Pulmonary artery endothelial cell (primary cell): ENCODE measurements at regions not wholly inside any gene's neighbourhood (a gene's known extent, or its start where the extent isn't known, plus 50 kb on each side); places are given as distances from the start of the nearest gene placed in this dataset.
"Not testable (repeated sequence)": the region's sequence is repeated elsewhere in the genome, so short reads cannot be mapped to it uniquely, and the experiment has no call there.

Source experiments
- DNase-seq: peaks from one replicate; pipeline ENCODE4 v3.0.0-alpha.2; 2011; ENCODE audit warnings: low read depth, low spot score

DNA sequence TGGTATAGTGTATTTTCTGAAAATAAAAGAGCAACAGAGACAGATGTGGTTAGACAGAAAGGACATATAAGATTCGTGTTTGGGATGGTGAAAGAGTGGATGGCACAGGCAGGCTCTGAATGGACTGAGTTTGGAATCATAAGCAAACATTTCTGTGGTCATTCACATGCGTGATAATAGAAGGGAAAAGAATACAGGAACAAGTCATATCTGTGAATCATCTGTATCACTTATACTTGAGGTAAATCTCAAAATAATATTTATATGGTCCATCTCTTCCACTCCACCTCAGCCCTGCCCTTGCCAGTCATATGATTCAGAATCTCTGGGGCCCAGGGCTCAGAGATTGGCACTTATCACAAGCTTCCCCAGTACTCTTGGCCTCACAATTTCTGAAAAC is 535.1 kb downstream of the BCKDHB start:
- no peak for DNase-seq

DNA sequence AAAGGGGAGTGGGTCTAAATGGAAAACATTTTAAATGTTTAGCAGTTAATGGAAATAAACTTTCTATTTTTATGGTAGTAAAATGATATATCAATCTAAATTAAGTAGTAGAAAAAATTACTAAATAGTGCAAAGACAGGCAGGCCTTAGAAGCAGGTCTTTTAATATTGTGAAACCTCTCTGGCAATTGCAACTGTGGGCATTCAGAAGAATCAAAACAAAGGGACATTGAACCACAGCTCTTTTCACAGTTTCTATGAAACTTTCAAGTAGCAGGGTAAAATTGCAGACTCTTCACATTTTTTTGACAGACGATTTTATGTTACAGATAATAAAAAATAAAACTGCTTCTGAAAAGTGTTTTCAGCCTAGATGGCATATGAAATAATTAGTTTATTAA is 533.7 kb downstream of the BCKDHB start:
- DNase-seq, result no peak

DNA sequence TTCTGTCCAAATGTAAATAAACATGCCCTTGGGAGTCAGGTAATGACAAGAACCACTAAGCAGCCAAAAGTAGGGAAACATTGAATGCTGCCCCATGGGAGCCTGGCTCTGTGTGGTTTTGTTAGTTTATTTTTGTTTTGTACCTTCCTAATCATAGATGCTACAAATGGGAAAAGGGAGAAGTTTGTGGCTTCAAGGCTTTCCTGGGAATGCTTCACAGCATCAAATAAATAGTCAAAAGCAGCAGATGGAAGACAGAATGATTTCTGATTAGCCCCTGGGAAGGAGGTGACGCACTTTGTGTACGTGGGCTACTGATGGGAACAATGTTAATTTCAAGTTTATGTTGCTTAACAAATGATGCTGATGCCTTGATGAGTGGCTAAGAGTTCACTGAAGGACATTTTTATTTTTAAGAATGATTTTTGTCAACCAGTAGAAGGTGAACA is 532.7 kb downstream of the BCKDHB start:
- no peak for DNase-seq

DNA sequence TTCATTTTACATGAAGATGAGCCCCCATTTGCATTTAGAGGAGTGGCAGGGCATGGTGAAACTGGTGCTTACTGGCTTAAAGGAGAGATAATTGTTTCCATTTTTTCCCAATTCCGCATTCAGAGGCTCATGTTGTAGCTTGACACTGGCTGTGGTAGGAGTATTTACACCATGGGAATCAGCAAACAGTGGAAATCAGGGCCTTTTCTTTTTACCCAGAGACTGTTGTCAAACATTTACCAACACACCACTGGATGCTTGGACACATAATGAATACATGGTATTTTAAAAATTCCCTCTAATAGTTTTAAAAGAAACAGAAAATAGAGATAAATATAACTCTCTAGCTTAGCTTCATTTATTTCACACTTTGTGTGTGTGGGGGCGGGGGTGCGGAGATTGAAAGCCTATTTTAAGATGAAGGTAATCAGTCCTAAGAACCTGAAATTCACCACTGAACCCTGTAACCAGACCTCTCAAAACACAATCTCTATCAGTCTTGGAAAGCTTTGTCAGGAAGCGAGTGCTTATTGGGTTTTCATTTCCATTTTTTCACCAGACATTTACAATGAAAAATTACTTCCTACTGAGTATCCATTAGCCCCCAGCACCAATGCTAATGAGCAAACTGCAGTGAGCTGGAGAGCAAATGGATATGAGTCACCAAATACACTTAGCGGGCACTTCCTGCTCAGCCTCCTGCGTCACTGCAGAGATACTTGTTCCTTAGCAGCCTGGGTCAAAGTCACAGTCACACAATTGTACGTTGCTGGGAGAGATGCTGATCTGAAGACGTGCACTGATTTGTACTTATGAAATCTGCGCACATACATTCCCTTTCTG is 532.0 kb downstream of the BCKDHB start:
- peak; percentile 92 for DNase-seq

DNA sequence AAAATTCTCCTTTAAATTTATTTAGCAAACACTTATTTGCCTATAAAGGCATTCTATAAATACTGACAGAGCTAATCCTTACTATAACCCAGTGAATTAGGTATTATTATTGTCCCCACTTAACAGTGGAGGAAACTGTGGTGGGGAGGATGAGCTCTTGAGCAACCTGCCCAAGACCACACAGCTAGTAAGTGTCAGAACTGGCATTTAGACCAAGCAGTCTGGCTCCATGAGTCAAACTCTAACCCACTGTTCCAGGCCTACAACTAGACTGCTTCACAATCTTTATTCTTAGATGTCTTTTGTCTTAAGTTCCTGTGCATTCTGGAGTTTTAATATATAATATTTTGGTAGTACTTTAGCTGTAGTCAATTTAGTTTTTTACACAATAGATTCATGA is 530.8 kb downstream of the BCKDHB start:
- no peak for DNase-seq

DNA sequence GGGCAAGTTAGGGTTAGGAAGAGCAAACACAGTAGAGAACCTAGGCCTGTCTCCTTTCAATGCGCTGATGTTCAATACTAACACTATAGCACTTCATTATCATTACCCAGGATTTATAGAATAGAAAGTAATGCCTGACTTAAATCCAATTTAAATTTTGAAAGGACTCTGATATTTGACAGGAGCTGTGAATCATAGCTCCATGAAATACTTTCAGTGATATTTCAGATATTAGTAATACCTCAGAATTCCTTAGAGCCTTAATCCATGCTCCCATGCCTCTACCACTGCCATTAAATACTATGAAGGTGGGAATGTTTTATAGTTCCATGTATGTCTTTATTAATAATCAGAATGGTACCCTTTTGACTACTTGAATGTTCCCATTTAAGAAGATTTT is 530.2 kb downstream of the BCKDHB start:
- no peak for DNase-seq

DNA sequence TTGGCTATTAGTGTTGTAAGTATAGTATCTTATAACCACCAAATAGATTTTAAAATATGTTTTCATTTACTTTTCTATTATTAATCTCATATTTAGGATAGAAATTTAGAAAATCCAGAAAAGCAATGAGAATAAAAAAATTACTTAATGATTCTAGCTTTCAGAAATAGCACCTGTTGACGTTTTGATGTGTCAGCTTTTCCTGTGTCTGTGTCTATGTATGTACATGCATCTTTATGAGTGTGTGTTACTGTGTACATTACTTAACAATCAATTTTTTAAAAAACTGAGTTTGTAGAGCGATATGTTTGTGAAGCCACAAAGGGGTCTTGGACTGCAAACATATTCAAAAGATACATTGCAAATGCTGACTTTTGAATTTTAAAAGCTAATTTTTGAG is 526.9 kb downstream of the BCKDHB start:
- no peak for DNase-seq

DNA sequence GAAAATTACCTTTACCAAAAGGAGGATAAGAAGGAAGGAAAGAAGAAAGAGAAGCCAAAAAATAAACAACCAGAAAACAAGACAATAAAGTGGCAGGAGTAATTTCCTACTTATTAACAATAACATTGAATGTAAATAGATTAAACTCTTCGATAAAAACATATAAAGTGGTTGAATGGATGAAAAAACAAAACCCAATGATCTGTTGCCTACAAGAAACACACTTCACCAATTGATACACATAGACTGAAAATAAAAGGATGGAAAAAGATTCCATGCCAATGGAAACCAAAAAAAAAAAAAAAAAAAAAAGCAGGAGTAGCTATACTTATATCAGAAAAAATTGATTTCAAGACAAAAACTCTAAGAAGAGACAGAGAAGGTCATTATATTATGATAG is 518.9 kb downstream of the BCKDHB start:
- DNase-seq, result no peak

DNA sequence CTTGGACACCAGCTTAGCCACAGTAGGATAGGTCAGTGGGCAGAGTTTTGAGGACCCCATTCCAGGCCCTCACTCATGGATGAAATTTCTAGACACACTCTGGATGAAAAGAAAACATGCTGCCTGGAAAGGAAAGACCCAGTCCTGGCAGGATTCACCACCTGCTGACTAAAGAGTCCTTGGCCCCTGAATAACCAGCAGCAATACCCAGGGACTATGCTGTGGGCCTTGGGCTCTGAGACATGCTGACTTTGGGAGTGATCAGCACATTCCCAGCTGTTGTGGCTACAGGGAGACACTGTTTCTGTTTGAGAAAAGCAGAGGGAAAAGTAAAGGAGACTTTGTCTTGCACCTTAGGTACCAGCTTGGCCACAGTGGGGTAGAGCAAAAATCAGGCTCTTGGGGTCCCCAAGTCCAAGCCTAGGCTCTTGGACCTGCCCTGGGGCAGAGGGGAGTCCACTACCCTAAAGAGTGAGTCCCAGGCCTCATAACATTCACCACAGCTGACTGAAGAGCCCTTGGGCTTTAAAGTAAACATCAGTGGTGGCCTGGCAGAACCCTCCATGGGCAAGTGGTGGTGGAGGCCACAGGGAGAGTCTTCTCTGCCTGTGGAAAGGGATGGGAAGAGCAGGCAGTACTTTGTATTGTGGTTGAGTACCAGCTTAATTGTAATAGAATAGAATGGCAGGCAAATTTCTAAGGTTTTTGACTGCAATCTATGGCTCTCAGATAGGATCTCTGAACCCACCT is 516.8 kb downstream of the BCKDHB start:
- no peak for DNase-seq

DNA sequence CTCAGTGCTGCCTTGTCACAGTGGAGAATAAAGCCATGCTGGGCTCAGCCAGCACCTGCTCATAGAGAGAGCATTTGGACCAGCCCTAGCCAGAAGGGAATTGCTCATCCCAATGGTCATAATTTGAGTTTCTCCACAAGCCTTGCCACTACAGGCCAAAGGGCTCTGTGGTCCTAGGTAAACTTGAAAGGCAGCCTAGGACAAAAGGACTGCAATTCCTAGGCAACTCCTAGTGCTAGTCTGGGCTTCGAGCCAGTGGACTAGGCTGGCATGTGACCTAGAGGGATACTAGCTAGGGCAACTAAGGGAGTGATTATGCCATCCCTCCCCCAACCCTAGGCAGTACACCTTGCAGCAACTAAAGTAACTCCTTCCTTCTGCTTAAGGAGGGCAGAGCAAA is 516.2 kb downstream of the BCKDHB start:
- DNase-seq, result no peak

DNA sequence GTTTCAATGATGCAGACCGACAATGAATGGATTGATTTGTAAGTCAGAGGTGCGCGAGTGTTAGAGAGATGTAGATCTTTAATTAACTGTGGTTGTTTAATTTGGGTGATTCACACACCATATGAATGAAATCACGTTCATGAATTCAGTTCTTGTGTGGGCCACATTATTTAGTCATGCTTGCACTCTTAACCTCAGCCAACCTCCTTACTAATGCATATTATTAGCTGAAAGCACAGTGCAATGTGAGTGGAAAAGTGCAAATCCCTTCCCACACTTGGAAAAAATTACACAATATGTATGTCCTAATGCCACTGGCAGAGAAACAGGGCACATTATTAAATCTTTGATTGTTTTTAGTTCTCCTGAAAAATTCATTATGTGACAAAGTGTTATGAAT is 512.5 kb downstream of the BCKDHB start:
- no peak for DNase-seq

DNA sequence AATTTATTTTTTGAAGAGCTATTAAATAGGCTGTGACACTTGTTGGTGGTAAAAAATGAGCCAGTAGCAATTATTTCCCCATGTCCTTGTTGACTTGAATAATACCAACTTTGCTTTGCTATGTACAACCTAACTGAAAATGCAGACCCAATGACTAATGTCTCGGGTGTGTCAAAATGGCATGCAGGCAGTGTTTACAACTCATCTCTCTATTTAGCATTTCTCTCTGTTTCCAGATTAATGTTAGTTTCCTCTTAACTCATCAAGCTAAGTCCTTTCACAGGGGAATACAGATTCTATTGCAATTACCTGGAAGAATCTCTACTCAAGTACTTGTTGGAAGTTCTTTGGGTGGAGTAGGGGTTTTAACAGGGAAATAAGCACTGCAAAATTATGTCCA is 504.4 kb downstream of the BCKDHB start:
- no peak for DNase-seq

DNA sequence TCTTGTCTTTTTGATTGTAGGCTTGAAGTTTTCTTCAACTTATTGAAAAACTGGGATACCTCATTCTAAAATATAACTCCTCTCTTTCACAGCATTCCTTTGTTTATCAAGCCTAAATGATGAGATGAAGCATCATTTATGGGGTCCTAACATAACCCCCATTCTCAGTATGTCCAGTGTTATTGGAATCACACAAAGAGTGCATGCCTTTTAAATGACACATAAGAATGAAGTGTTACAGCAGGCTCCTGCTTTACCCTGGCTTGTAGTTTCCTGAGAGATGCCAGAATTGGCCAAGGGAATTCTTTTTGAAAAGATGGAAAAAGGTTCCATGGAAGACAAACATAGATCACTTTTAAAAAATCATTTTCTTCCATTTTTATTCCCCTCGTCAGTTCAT is 502.4 kb downstream of the BCKDHB start:
- no peak for DNase-seq

DNA sequence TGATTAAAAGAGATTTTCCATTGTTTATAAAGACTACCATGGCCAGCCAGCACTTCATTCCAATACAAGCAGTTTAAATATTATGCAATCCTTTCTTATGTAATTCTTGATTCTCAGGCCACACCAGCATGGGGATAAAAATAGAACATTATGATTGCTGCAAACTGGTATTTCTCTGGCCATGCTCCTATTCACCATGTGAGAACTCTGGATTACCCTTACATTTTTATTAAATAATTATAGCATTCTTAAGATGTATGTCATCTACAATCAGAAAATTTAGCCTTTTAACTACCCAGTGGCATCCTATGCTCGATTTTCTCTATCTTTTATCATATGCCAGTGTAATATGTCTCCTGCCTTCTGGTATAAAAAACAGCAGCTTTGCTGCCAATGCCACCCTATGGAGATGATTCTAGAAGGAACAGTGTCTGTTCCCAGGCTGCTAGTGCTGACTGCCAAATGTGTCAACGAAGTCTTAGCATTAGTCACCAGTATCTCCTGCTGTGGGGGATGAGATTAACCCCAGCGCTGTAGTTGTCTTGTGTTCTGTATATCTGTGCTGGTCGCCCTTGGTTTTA is 501.4 kb downstream of the BCKDHB start:
- no peak for DNase-seq

DNA sequence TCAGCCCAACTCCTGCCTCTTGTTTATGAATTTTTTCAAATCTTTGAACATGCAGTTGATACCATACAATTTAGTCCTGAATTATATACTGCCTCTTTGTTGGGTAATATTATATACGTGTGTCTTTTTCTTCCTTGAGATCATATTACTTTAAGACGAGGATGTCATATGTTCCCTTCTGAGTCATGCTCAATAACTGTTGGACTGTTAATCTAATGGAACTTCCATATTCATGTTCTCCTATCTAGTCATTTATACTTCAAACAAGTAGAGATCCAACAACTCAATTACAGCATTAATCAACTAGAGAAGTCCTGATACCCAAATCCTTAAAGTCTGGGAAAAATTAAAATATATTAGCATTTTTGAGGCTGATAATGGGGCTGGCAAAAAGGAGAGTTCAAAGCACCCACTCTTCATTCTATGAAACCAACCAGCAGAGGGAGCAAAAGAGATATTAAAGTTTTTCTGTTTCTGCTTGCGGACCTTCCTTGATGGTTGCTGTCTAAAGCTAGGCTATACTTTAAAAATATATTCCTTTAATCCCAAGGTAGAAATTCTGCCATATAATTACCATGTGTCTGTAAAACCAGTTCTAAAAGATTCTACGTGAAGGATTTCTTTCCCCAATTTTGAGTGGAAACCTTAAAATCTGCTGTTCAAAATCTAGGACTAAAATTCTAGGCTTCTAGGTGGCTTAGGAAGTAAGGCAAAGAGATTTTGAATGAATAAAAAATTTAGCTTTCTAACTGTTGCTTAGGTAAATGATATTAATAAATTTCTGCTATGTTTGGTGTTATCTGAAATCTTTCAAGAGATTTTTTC is 498.9 kb downstream of the BCKDHB start:
- no peak for DNase-seq

DNA sequence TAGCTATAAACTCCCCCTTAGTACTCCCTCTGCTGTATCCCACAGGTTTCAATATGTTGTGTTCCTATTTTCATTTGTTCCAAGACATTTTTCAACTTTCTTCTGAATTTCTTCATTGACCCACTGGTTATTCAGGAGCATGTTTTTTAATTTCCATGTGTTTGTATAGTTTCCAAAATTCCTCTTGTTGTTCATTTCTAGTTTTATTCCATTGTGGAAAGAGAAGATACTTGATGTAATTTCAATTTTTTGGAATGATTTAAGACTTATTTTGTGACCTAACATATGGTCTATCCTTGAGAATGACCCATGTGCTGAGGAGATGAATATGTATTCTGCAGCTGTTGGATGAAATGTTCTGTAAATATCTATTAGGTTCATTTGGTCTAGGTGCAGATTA is 497.2 kb downstream of the BCKDHB start:
- no peak for DNase-seq

DNA sequence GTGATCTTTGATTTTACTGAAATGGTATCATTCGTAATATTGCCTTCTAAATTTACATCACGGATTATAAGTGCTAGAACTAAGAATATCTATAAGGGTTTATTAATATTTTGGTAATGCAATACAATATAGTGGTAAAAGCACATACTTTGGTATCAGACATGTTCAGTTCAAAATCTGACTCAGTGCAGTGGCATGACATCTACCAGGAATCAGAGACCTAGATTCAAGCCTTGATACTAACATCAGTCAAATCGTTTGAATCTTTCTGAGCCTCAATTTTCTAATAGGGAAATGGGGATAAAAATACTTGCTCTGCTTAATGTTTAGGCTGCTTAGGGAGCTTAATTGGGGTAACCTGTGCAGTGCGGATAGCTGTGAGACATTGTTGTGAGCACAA is 488.0 kb downstream of the BCKDHB start:
- DNase-seq, result no peak

DNA sequence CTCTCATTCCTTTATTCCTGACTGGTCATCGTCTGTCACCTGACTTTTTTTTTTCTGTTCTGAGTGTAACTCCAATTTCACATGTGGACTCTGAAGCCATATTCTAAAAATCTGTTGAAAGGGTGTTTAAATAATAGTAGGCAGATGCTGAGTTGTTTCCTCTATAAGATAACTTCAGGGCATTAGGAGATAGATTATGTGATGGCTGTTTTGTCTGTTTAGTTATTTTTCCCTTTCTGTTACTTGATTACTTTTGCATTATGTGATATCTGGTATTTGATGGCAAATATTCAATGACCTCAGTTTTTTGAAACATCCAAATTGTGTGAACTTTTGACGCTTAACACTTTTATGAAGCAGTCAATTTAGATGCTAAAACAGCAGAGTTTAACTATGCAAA is 486.0 kb downstream of the BCKDHB start:
- DNase-seq, result no peak

DNA sequence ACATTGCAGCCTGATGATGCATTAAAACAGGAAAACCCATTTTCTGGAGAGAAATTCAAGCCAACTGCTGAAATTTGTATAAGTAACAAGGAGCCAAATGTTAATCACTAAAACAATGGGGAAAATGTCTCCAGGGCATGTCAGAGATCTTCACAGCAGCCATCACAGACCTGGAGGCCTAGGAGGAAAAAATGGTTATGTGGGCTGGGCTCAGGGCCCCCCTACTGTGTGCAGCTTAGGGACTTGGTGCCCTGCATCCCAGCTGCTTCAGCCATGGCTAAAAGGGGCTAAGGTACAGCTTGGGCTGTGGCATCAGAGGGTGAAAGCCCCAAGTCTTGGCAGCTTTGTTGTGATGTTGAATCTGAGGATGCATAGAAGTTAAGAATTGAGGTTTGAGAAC is 479.8 kb downstream of the BCKDHB start:
- no peak for DNase-seq

DNA sequence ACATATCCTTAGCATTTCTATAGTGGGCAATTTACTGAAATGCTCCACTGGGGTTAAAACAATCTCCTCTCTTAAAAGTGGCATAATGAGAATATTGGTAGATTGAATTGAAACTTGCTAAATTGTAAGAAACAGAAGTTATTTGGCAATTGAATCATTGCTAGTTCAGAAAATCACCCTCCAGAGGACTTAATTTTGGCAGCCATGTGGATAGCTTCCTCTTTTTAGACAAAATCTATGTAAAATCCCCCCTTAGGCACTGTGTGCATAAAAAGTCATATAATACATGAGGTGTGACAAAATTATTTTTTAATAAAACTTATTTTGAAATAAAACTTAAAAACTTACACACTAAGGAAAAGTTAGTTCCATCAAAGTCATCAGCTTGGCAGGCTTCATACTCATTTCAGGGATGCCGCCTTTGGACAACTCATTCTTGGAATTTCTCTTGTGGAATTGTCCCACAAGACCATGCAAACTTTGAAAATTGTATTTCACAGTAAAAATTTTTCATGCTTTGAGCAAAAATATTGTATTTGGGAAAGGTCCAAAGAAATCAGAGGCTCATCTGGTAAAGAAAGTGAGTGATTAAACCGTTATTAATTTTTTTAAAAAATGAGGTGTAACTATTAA is 473.0 kb downstream of the BCKDHB start:
- DNase-seq, result no peak

DNA sequence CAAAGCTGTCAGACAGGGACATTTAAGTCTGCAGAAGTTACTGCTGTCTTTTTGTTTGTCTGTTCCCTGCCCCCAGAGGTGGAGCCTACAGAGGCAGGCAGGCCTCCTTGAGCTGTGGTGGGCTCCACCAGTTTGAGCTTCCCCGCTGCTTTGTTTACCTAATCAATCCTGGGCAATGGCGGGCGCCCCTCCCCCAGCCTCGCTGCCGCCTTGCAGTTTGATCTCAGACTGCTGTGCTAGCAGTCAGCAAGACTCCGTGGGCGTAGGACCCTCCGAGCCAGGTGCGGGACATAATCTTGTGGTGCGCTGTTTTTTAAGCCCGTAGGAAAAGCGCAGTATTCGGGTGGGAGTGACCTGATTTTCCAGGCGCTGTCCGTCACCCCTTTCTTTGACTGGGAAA is 466.8 kb downstream of the BCKDHB start:
- DNase-seq, result not testable (repeated sequence)
